A549 (cell line): ENCODE measurements at regions not wholly inside any gene's neighbourhood (a gene's known extent, or its start where the extent isn't known, plus 50 kb on each side); places are given as distances from the start of the nearest gene placed in this dataset.

Source experiments
- ATAC-seq, 2 experiments: fragments of 200-7000 bp in 1 of 2; fragments of >200 bp in 1 of 2; cut with Nextera tagmentation in 1 of 2; cut with Tn5 transposase in 1 of 2; 3 replicates each; pipeline versions ENCODE4 v1.8.0 to v1.9.1; 2018 to 2020; ENCODE audit warnings: mild to moderate bottlenecking in 1 of 2, moderate library complexity in 1 of 2
- CTCF ChIA-PET: fragments of 300-600 bp; sonication (Branson Sonifier 250); formaldehyde crosslinking; extraction: SDS; loops from one replicate; lab custom pipeline; 2021; ENCODE audit warnings: antibody characterized with exemption, inconsistent platforms; lab: Yijun Ruan, JAX
- POLR2A ChIA-PET: fragments of 350-600 bp; formaldehyde crosslinking; extraction: SDS; loops from one replicate; lab custom pipeline; 2021; ENCODE audit warnings: antibody characterized with exemption, inconsistent platforms; lab: Yijun Ruan, JAX
- DNase-seq, 2 experiments: peaks; one replicate each; pipeline versions ENCODE4 v3.0.0 to v3.0.0-alpha.2; 2011 to 2016; ENCODE audit warnings: low read depth in 1 of 2, low spot score in 1 of 2
- FAIRE-seq: peaks from 2 replicates; lab custom pipeline; 2011; peaks lifted over from hg19 to GRCh38; lab: Jason Lieb, UNC
- H3K27ac ChIP-seq, 2 experiments: fragments of >200 bp; sonication (Bioruptor Twin); formaldehyde crosslinking; 3 replicates each; pipeline ENCODE4 v1.5.1; 2016 to 2017
- H3K4me1 ChIP-seq: fragments of >200 bp; sonication (Bioruptor Twin); formaldehyde crosslinking; 3 replicates; pipeline ENCODE4 v1.6.1; 2016
- H3K4me2 ChIP-seq: fragments of >200 bp; sonication (Bioruptor Twin); formaldehyde crosslinking; 3 replicates; pipeline ENCODE4 v1.6.1; 2016
- H3K4me3 ChIP-seq: fragments of >200 bp; sonication (Bioruptor Twin); formaldehyde crosslinking; 3 replicates; pipeline ENCODE4 v1.5.1; 2016
- H3K9me3 ChIP-seq: fragments of >200 bp; sonication (Bioruptor Twin); formaldehyde crosslinking; 3 replicates; pipeline ENCODE4 v1.6.1; 2016
- CHD2 ChIP-seq: fragments of 150-350 bp; IDR thresholded peaks from 2 replicates; pipeline ENCODE4 v1.6.1; 2014; ENCODE audit warnings: low read length; ENCODE audit not compliant: partially characterized antibody
- CHD4 ChIP-seq: fragments of 200-600 bp; sonication (generic); IDR thresholded peaks from 2 replicates; pipeline ENCODE4 v1.6.1; 2016; ENCODE audit warnings: antibody characterized with exemption, mild to moderate bottlenecking, borderline replicate concordance
- ELK1 ChIP-seq: fragments of 150-350 bp; IDR thresholded peaks from 2 replicates; pipeline ENCODE4 v1.6.1; 2014; ENCODE audit warnings: low read depth, mild to moderate bottlenecking, low read length
- ESRRA ChIP-seq: fragments of 150-350 bp; IDR thresholded peaks from 2 replicates; pipeline ENCODE4 v1.6.1; 2014; ENCODE audit warnings: mild to moderate bottlenecking, low read length, borderline replicate concordance
- HEYL ChIP-seq: fragments of 250-450 bp; sonication (Bioruptor Pico); IDR thresholded peaks from 2 replicates; pipeline ENCODE4 v1.8.0; 2021; ENCODE audit warnings: mild to moderate bottlenecking, moderate library complexity
- HOXB5 ChIP-seq: fragments of 250-450 bp; sonication (Bioruptor Pico); IDR thresholded peaks from 2 replicates; pipeline ENCODE4 v1.5.0; 2020; ENCODE audit warnings: mild to moderate bottlenecking, moderate library complexity
- KDM1A ChIP-seq: fragments of 200-600 bp; sonication (generic); IDR thresholded peaks from 2 replicates; pipeline ENCODE4 v1.6.1; 2016; ENCODE audit warnings: low read depth, mild to moderate bottlenecking
- MYC ChIP-seq: IDR thresholded peaks from 2 replicates; pipeline ENCODE4 v1.6.1; 2012; ENCODE audit warnings: mild to moderate bottlenecking, inconsistent platforms, low read length, improper control_type of control experiment, borderline replicate concordance
- PHF8 ChIP-seq: fragments of 200-600 bp; sonication (generic); IDR thresholded peaks from 2 replicates; pipeline ENCODE4 v1.6.1; 2016; ENCODE audit warnings: low read depth, mild to moderate bottlenecking, antibody characterized with exemption, moderate library complexity, borderline replicate concordance
- POLR2A ChIP-seq: IDR thresholded peaks from 2 replicates; pipeline ENCODE4 v1.6.1; 2012; ENCODE audit warnings: mild to moderate bottlenecking, low read length
- POLR2AphosphoS2 ChIP-seq: conservative IDR thresholded peaks from 2 replicates; pipeline ENCODE4 v1.6.1; 2012; ENCODE audit warnings: low read length, improper control_type of control experiment, inconsistent platforms
- RAD21 ChIP-seq, 2 experiments: fragments of >200 bp in 1 of 2; sonication (Bioruptor Twin) in 1 of 2; formaldehyde crosslinking in 1 of 2; IDR thresholded peaks in 1 of 2; conservative IDR thresholded peaks in 1 of 2; 2 replicates in 1 of 2; 3 replicates in 1 of 2; pipeline ENCODE4 v1.6.1; 2012 to 2018; ENCODE audit warnings: inconsistent platforms in 1 of 2
- RCOR1 ChIP-seq: fragments of 150-350 bp; IDR thresholded peaks from 2 replicates; pipeline ENCODE4 v1.6.1; 2014; ENCODE audit warnings: antibody characterized with exemption, low read length, low read depth
- REST ChIP-seq: fragments of 200-600 bp; sonication (generic); IDR thresholded peaks from 2 replicates; pipeline ENCODE4 v1.6.1; 2016; ENCODE audit warnings: antibody characterized with exemption, mild to moderate bottlenecking, moderate library complexity
- RNF2 ChIP-seq: fragments of 200-600 bp; sonication (generic); IDR thresholded peaks from 2 replicates; pipeline ENCODE4 v1.6.1; 2016; ENCODE audit warnings: low read depth, mild to moderate bottlenecking, antibody characterized with exemption, moderate library complexity, borderline replicate concordance
- SREBF2 ChIP-seq: fragments of 450-650 bp; IDR thresholded peaks from 2 replicates; pipeline ENCODE4 v1.6.1; 2014; ENCODE audit warnings: mild to moderate bottlenecking, moderate library complexity
- TP53 ChIP-seq: fragments of 250-450 bp; sonication (Bioruptor Pico); IDR thresholded peaks from 2 replicates; pipeline ENCODE4 v1.5.0; 2021; ENCODE audit warnings: mild to moderate bottlenecking, moderate library complexity
- ZC3H11A ChIP-seq: fragments of 450-650 bp; IDR thresholded peaks from 2 replicates; pipeline ENCODE4 v1.6.1; 2014; ENCODE audit warnings: antibody characterized with exemption, mild to moderate bottlenecking
- ZFP36 ChIP-seq: fragments of 450-650 bp; IDR thresholded peaks from 2 replicates; pipeline ENCODE4 v1.6.1; 2014; ENCODE audit warnings: borderline replicate concordance; ENCODE audit not compliant: partially characterized antibody
- WGBS: methylation state at CpG from one replicate; pipeline ENCODE4 v1.1.6; 2017; ENCODE audit errors: missing lambda C conversion rate; 5-methylcytosine and 5-hydroxymethylcytosine counted together
- TF ChIP-seq, protein P1 (sequence below): fragments of >200 bp; sonication (Bioruptor Twin); formaldehyde crosslinking; IDR thresholded peaks from 3 replicates; pipeline ENCODE4 v1.5.1; 2016
- TF ChIP-seq, protein P2 (sequence below): fragments of >200 bp; sonication (Bioruptor Twin); formaldehyde crosslinking; IDR thresholded peaks from 2 replicates; pipeline ENCODE4 v1.6.1; 2016
- TF ChIP-seq, protein P3 (sequence below): IDR thresholded peaks from 2 replicates; pipeline ENCODE4 v1.6.1; 2012; ENCODE audit warnings: low read depth, borderline replicate concordance

DNA sequence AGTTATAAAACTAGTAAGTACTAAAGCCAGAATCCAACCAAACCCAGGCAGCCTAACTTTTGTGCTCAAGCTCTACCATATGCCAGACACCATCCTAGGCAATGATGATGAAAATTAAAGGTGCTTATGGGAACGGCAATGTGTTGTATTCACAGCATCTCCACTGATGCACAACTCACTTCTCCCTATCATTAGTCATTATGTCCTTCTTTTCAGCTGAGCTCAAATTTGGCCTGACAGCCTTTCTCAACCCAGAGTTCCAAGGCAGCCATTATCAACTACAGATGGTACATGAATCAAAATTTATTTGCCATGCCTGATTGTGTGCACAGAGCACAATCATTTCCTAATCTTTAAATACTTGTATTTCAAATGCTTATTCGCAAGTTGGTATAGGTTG is 121.6 kb upstream of the TNPO1 start:
- Histone ChIP-seq H3K4me2 (no peak overlapping the region), H3K27ac (no peak overlapping the region), H3K4me1 (no peaks in the 10 kb centered on the region), H3K4me3 (no peak overlapping the region), H3K9me3 (no peaks in the 10 kb centered on the region)
- DNase-seq: no peak
- ChIA-PET CTCF (interaction anchor here (1.5 to 1.6 kb wide), 2 partner anchors 21 to 40 kb away, joined by 3 to 4 read pairs; no protein-coding TSS in a partner anchor), POLR2A (no interaction called here)
- TF ChIP-seq HEYL (CRISPR knock-in tag) (no peak), ZC3H11A (no peak), HOXB5 (CRISPR knock-in tag) (no peak), KDM1A (no peak), POLR2AphosphoS2 (no peak), RAD21 (conservative IDR thresholded peaks at IDR 0.05 in 1 of 2, IDR thresholded peaks at IDR 0.05 in 1 of 2) (no peak), RNF2 (no peak), SREBF2 (no peak), REST (no peak), MYC (no peak), RCOR1 (no peak), ELK1 (no peak)
- TF ChIP-seq, protein P1, sequence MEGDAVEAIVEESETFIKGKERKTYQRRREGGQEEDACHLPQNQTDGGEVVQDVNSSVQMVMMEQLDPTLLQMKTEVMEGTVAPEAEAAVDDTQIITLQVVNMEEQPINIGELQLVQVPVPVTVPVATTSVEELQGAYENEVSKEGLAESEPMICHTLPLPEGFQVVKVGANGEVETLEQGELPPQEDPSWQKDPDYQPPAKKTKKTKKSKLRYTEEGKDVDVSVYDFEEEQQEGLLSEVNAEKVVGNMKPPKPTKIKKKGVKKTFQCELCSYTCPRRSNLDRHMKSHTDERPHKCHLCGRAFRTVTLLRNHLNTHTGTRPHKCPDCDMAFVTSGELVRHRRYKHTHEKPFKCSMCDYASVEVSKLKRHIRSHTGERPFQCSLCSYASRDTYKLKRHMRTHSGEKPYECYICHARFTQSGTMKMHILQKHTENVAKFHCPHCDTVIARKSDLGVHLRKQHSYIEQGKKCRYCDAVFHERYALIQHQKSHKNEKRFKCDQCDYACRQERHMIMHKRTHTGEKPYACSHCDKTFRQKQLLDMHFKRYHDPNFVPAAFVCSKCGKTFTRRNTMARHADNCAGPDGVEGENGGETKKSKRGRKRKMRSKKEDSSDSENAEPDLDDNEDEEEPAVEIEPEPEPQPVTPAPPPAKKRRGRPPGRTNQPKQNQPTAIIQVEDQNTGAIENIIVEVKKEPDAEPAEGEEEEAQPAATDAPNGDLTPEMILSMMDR: no peak
- TF ChIP-seq, protein P2, sequence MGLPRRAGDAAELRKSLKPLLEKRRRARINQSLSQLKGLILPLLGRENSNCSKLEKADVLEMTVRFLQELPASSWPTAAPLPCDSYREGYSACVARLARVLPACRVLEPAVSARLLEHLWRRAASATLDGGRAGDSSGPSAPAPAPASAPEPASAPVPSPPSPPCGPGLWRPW: no peak
- TF ChIP-seq, protein P3, sequence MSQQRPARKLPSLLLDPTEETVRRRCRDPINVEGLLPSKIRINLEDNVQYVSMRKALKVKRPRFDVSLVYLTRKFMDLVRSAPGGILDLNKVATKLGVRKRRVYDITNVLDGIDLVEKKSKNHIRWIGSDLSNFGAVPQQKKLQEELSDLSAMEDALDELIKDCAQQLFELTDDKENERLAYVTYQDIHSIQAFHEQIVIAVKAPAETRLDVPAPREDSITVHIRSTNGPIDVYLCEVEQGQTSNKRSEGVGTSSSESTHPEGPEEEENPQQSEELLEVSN: no peak
- no peak for FAIRE-seq
- ATAC-seq: no peak
- 85% methylated on average over 2 of the region's 2 CpGs for WGBS

DNA sequence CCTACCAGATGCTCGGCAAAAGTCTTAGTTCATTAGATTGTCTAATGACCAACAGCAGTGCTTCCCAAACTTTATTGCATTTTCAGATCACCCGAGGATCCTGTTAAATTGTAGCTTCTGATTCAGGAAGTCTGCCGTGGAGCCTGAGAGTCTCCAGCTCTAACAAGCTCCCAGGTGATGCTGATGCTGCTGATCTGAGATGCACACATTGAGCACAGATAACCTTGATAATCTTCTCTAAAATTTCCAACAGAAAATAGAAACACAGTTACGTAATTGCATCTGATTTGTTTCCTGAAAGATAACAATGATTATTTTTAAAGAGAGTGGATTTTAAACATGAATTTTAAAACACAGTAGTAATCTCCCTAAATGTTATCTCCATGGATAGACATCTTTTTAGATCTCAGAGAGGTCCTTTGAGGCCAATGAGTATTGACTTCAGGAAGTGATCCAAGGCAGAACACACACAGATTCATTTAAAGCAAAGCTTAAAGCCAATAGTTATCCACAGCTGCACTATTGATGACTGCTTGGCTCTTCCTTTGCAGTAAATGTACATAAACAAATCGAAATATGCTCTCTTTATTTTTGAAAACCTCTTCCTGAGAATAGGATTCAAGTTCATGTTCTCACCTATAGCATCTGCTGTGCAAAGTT is 122.8 kb upstream of the TNPO1 start:
- ATAC-seq: no peak
- CTCF ChIA-PET: interaction anchor here (1.5 to 1.6 kb wide), 2 partner anchors 20 to 39 kb away, joined by 3 to 4 read pairs; no protein-coding TSS in a partner anchor
- H3K4me2 ChIP-seq: no peak overlapping the region
- TF ChIP-seq CHD4 (no peak), ZFP36 (no peak), MYC (no peak), PHF8 (no peak), TP53 (CRISPR knock-in tag) (no peak), ESRRA (no peak), POLR2A (no peak), SREBF2 (no peak), CHD2 (no peak), RCOR1 (no peak)
- TF ChIP-seq, protein P1: no peak
- H3K9me3 ChIP-seq: no peaks in the 10 kb centered on the region
- POLR2A ChIA-PET: no interaction called here
- no peak overlapping the region for H3K4me3 ChIP-seq
- H3K4me1 ChIP-seq: no peaks in the 10 kb centered on the region
- no peak for DNase-seq
- WGBS: 49% methylated on average over 5 of the region's 5 CpGs
- no peak for FAIRE-seq
- H3K27ac ChIP-seq: no peak overlapping the region
